IMR-90 (cell line): ENCODE measurements at regions not wholly inside any gene's neighbourhood (a gene's known extent, or its start where the extent isn't known, plus 50 kb on each side); places are given as distances from the start of the nearest gene placed in this dataset.

ENCODE experiments used
- ATAC-seq: fragments of 200-7000 bp; cut with Tn5 transposase; 2 replicates; pipeline ENCODE4 v1.9.1; 2020; ENCODE audit warnings: low read depth, mild to moderate bottlenecking, moderate library complexity
- BruUV-seq: library from RNA; stranded (reverse); fragments of 400-500 nt; replicated peaks from 2 replicates; lab custom pipeline; 2021; lab: Mats Ljungman, UMichigan
- CTCF ChIA-PET: fragments of 300-600 bp; formaldehyde crosslinking; extraction: SDS; loops from one replicate; lab custom pipeline; 2021; ENCODE audit warnings: antibody characterized with exemption; lab: Yijun Ruan, JAX
- POLR2A ChIA-PET: fragments of 300-600 bp; sonication (Branson Sonifier 250); formaldehyde crosslinking; loops from one replicate; lab custom pipeline; 2022; ENCODE audit warnings: antibody characterized with exemption; ENCODE audit not compliant: unreplicated experiment; lab: Charles Lee
- DNase-seq: peaks from one replicate; pipeline ENCODE4 v3.0.0; 2013
- H2AFZ ChIP-seq: replicated peaks from 2 replicates; pipeline ENCODE3; 2013; ENCODE audit warnings: low read length, mild to moderate bottlenecking; ENCODE audit not compliant: poor library complexity
- H2AK5ac ChIP-seq: 2 replicates; pipeline ENCODE4 v1.6.1; 2013; ENCODE audit warnings: low read depth, low read length, inconsistent platforms
- H2AK9ac ChIP-seq: replicated peaks from 2 replicates; pipeline ENCODE3; 2013; ENCODE audit warnings: mild to moderate bottlenecking, low read depth, low read length, moderate library complexity; ENCODE audit not compliant: poor library complexity
- H2BK120ac ChIP-seq: 2 replicates; pipeline ENCODE4 v1.6.1; 2013; ENCODE audit warnings: low read depth, low read length, inconsistent platforms
- H2BK15ac ChIP-seq: 3 replicates; pipeline ENCODE4 v1.6.1; 2013; ENCODE audit warnings: low read depth, low read length, inconsistent platforms
- H2BK20ac ChIP-seq: 2 replicates; pipeline ENCODE4 v1.6.1; 2013; ENCODE audit warnings: low read depth, mild to moderate bottlenecking, inconsistent platforms, low read length, moderate library complexity
- H2BK5ac ChIP-seq: 2 replicates; pipeline ENCODE4 v1.6.1; 2013; ENCODE audit warnings: mild to moderate bottlenecking, low read depth, low read length, inconsistent platforms; ENCODE audit not compliant: poor library complexity, severe bottlenecking
- H3K14ac ChIP-seq: replicated peaks from 2 replicates; pipeline ENCODE4 v1.6.1; 2013; ENCODE audit warnings: low read depth, low read length, inconsistent platforms
- H3K18ac ChIP-seq: 2 replicates; pipeline ENCODE4 v1.6.1; 2013; ENCODE audit warnings: low read depth, low read length, control low read depth
- H3K23ac ChIP-seq: 2 replicates; pipeline ENCODE4 v1.6.1; 2013; ENCODE audit warnings: low read depth, low read length, inconsistent platforms
- H3K27ac ChIP-seq: 2 replicates; pipeline ENCODE4 v1.5.1; 2013; ENCODE audit warnings: mild to moderate bottlenecking, control low read depth, low read length; ENCODE audit not compliant: insufficient read depth
- H3K27me3 ChIP-seq: 2 replicates; pipeline ENCODE4 v1.6.1; 2013; ENCODE audit warnings: low read length; ENCODE audit not compliant: control insufficient read depth, insufficient read depth
- H3K36me3 ChIP-seq: 2 replicates; pipeline ENCODE4 v1.6.1; 2013; ENCODE audit warnings: low read length, mixed read lengths; ENCODE audit not compliant: control insufficient read depth, insufficient read depth
- H3K4ac ChIP-seq: 2 replicates; pipeline ENCODE4 v1.6.1; 2013; ENCODE audit warnings: low read depth, low read length, inconsistent platforms
- H3K4me1 ChIP-seq: 2 replicates; pipeline ENCODE4 v1.6.1; 2013; ENCODE audit warnings: low read length, mixed read lengths; ENCODE audit not compliant: control insufficient read depth, insufficient read depth
- H3K4me2 ChIP-seq: 2 replicates; pipeline ENCODE4 v1.6.1; 2013; ENCODE audit warnings: low read depth, mild to moderate bottlenecking, control low read depth, low read length, moderate library complexity
- H3K4me3 ChIP-seq: 2 replicates; pipeline ENCODE4 v1.5.1; 2013; ENCODE audit warnings: low read depth, mild to moderate bottlenecking, control low read depth, low read length, moderate library complexity; ENCODE audit not compliant: insufficient read depth
- H3K56ac ChIP-seq: 2 replicates; pipeline ENCODE4 v1.6.1; 2013; ENCODE audit warnings: low read length, inconsistent platforms; ENCODE audit not compliant: insufficient read depth; ENCODE audit errors: extremely low read depth
- H3K79me1 ChIP-seq, 2 experiments: 2 replicates each; pipeline ENCODE4 v1.6.1; 2013; ENCODE audit warnings: low read length in 2 of 2, inconsistent platforms in 1 of 2, low read depth in 1 of 2
- H3K9ac ChIP-seq: 2 replicates; pipeline ENCODE4 v1.6.1; 2013; ENCODE audit warnings: low read depth, low read length, control low read depth
- H3K9me1 ChIP-seq: 2 replicates; pipeline ENCODE4 v1.6.1; 2013; ENCODE audit warnings: low read length, inconsistent platforms; ENCODE audit not compliant: insufficient read depth
- H3K9me3 ChIP-seq: 2 replicates; pipeline ENCODE4 v1.6.1; 2013; ENCODE audit warnings: low read length; ENCODE audit not compliant: control insufficient read depth, insufficient read depth
- H4K20me1 ChIP-seq: 2 replicates; pipeline ENCODE4 v1.6.1; 2013; ENCODE audit warnings: low read length, inconsistent platforms; ENCODE audit not compliant: insufficient read depth
- H4K5ac ChIP-seq: 2 replicates; pipeline ENCODE4 v1.6.1; 2013; ENCODE audit warnings: mild to moderate bottlenecking, low read depth, low read length, control low read depth
- H4K8ac ChIP-seq, 2 experiments: 2 replicates each; pipeline ENCODE4 v1.6.1; 2013; ENCODE audit warnings: low read depth in 2 of 2, low read length in 2 of 2, control low read depth in 1 of 2, inconsistent platforms in 1 of 2
- H4K91ac ChIP-seq: 2 replicates; pipeline ENCODE4 v1.6.1; 2013; ENCODE audit warnings: low read depth, low read length, inconsistent platforms; ENCODE audit not compliant: insufficient read depth
- BHLHE40 ChIP-seq: fragments of 150-350 bp; IDR thresholded peaks from 2 replicates; pipeline ENCODE4 v1.6.1; 2016; ENCODE audit warnings: mild to moderate bottlenecking, low read depth, low read length
- CEBPB ChIP-seq: IDR thresholded peaks from 2 replicates; pipeline ENCODE4 v1.6.1; 2012; ENCODE audit warnings: low read depth, low read length, improper control_type of control experiment
- CHD1 ChIP-seq: IDR thresholded peaks from 2 replicates; pipeline ENCODE4 v1.6.1; 2012; ENCODE audit warnings: low read depth, low read length, improper control_type of control experiment
- FOS ChIP-seq: fragments of 150-350 bp; IDR thresholded peaks from 2 replicates; pipeline ENCODE4 v1.6.1; 2016; ENCODE audit warnings: low read depth, low read length
- MAFK ChIP-seq: IDR thresholded peaks from 2 replicates; pipeline ENCODE4 v1.6.1; 2012; ENCODE audit warnings: low read depth, low read length, improper control_type of control experiment
- MAZ ChIP-seq: IDR thresholded peaks from 2 replicates; pipeline ENCODE4 v1.6.1; 2012; ENCODE audit warnings: low read depth, mild to moderate bottlenecking, low read length, improper control_type of control experiment, moderate library complexity, borderline replicate concordance
- MXI1 ChIP-seq: IDR thresholded peaks from 2 replicates; pipeline ENCODE4 v1.6.1; 2012; ENCODE audit warnings: low read depth, mild to moderate bottlenecking, low read length, moderate library complexity, borderline replicate concordance
- NFE2L2 ChIP-seq: fragments of 150-350 bp; IDR thresholded peaks from 2 replicates; pipeline ENCODE4 v1.6.1; 2016; ENCODE audit warnings: low read depth, mild to moderate bottlenecking, low read length
- RAD21 ChIP-seq: IDR thresholded peaks from 2 replicates; pipeline ENCODE4 v1.6.1; 2012; ENCODE audit warnings: low read length, improper control_type of control experiment
- RCOR1 ChIP-seq: IDR thresholded peaks from 2 replicates; pipeline ENCODE4 v1.6.1; 2012; ENCODE audit warnings: mild to moderate bottlenecking, low read length, improper control_type of control experiment; ENCODE audit not compliant: insufficient replicate concordance
- RFX5 ChIP-seq: IDR thresholded peaks from 2 replicates; pipeline ENCODE4 v1.8.0; 2012; ENCODE audit warnings: low read depth, mild to moderate bottlenecking, low read length, moderate library complexity
- SMC3 ChIP-seq: fragments of 150-350 bp; IDR thresholded peaks from 2 replicates; pipeline ENCODE4 v1.6.1; 2016; ENCODE audit warnings: low read depth, mild to moderate bottlenecking, antibody characterized with exemption, low read length, moderate library complexity
- WGBS, 2 experiments: methylation state at CpG; one replicate each; pipeline versions ENCODE4 v1.1.5 to v1.1.7; 2013; ENCODE audit warnings: missing lambda C conversion rate in 2 of 2; ENCODE audit not compliant: insufficient read length in 1 of 2; ENCODE audit errors: extremely low coverage in 2 of 2; 5-methylcytosine and 5-hydroxymethylcytosine counted together
- dilution Hi-C: fragments of 300-500 bp; cut with HindIII; formaldehyde crosslinking; loops from one replicate; pipeline ENCODE4 v1.14.3; 2018; ENCODE audit warnings: low sequenced_read_pairs; ENCODE audit not compliant: unreplicated experiment
- in situ Hi-C: fragments of 300-500 bp; cut with MboI; formaldehyde crosslinking; loops from 3 replicates; pipeline ENCODE4 v1.14.3; 2019; ENCODE audit warnings: low sequenced_read_pairs, inconsistent platforms, mixed read lengths
- intact Hi-C: fragments of 100-400 bp; cut with micrococcal nuclease; formaldehyde crosslinking; loops from 2 replicates; pipeline ENCODE4 v1.10.0; 2022
- TF ChIP-seq, protein P1 (sequence below): conservative IDR thresholded peaks from 2 replicates; pipeline ENCODE4 v1.5.1; 2012; ENCODE audit warnings: mild to moderate bottlenecking, low read depth, low read length, improper control_type of control experiment
- TF ChIP-seq, protein P2 (sequence below): fragments of 150-350 bp; IDR thresholded peaks from 2 replicates; pipeline ENCODE4 v1.6.1; 2016; ENCODE audit warnings: low read depth, mild to moderate bottlenecking, low read length, moderate library complexity, borderline replicate concordance
- TF ChIP-seq, protein P3 (sequence below): fragments of 150-350 bp; IDR thresholded peaks from 2 replicates; pipeline ENCODE4 v1.6.1; 2017; ENCODE audit warnings: mild to moderate bottlenecking, antibody characterized with exemption, low read length, low read depth

DNA sequence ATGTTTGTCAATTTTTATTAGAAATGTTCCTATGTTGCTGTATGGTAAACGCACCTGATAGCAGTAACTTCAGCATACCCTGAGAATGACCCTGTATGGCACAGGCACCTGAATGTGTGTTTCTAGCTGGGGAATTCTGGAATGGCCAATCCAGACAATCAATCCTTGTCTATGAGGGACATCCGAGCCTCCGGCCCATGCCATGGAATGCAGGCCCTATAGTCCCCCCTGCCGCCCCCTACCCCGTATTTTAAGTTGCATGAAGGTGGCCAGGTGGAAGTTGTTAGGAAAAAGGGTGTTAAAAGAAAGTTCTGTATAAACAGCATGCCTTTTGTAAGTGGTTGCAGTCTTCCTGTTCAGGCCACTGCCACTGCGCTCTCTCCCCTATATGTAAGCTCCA lies 595.9 kb downstream of the DSC3 start:
- H3K23ac ChIP-seq, result no peak overlapping the region
- H3K9me3 ChIP-seq, result peaks cover 3% of the 10 kb centered on the region; the same call in 1 of the 2 replicates
- no peaks in the 10 kb centered on the region for H4K20me1 ChIP-seq
- ChIA-PET POLR2A (interaction anchor here (0.6 kb wide), 1 partner anchor 35 kb away, joined by 3 read pairs; no protein-coding TSS in a partner anchor), CTCF (no interaction called here)
- ATAC-seq (no peak), DNase-seq (no peak)
- H3K27ac ChIP-seq, result no peak overlapping the region
- dilution Hi-C loops (no loop called here), in situ Hi-C loops (no loop called here), intact Hi-C loops (no loop called here)
- no peaks in the 10 kb centered on the region for H3K79me1 ChIP-seq
- no peak overlapping the region for H4K91ac ChIP-seq
- H2BK20ac ChIP-seq, result no peak overlapping the region
- no peak for TF ChIP-seq SMC3
- TF ChIP-seq RAD21, result no peak
- no peak for TF ChIP-seq FOS
- no peak for TF ChIP-seq NFE2L2
- TF ChIP-seq BHLHE40, result no peak
- no peak for TF ChIP-seq CHD1
- TF ChIP-seq CEBPB, result no peak
- no peak for TF ChIP-seq MXI1
- TF ChIP-seq, protein P1, sequence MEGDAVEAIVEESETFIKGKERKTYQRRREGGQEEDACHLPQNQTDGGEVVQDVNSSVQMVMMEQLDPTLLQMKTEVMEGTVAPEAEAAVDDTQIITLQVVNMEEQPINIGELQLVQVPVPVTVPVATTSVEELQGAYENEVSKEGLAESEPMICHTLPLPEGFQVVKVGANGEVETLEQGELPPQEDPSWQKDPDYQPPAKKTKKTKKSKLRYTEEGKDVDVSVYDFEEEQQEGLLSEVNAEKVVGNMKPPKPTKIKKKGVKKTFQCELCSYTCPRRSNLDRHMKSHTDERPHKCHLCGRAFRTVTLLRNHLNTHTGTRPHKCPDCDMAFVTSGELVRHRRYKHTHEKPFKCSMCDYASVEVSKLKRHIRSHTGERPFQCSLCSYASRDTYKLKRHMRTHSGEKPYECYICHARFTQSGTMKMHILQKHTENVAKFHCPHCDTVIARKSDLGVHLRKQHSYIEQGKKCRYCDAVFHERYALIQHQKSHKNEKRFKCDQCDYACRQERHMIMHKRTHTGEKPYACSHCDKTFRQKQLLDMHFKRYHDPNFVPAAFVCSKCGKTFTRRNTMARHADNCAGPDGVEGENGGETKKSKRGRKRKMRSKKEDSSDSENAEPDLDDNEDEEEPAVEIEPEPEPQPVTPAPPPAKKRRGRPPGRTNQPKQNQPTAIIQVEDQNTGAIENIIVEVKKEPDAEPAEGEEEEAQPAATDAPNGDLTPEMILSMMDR, result no peak
- TF ChIP-seq MAFK, result no peak
- TF ChIP-seq MAZ, result no peak
- TF ChIP-seq RCOR1, result no peak
- TF ChIP-seq, protein P2, sequence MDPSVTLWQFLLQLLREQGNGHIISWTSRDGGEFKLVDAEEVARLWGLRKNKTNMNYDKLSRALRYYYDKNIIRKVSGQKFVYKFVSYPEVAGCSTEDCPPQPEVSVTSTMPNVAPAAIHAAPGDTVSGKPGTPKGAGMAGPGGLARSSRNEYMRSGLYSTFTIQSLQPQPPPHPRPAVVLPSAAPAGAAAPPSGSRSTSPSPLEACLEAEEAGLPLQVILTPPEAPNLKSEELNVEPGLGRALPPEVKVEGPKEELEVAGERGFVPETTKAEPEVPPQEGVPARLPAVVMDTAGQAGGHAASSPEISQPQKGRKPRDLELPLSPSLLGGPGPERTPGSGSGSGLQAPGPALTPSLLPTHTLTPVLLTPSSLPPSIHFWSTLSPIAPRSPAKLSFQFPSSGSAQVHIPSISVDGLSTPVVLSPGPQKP, result no peak
- no peak for TF ChIP-seq RFX5
- TF ChIP-seq, protein P3, sequence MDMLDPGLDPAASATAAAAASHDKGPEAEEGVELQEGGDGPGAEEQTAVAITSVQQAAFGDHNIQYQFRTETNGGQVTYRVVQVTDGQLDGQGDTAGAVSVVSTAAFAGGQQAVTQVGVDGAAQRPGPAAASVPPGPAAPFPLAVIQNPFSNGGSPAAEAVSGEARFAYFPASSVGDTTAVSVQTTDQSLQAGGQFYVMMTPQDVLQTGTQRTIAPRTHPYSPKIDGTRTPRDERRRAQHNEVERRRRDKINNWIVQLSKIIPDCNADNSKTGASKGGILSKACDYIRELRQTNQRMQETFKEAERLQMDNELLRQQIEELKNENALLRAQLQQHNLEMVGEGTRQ, result no peak
- no peak overlapping the region for H3K18ac ChIP-seq
- no peak overlapping the region for H2BK15ac ChIP-seq
- H3K4ac ChIP-seq, result no peak overlapping the region
- no peak overlapping the region for H4K8ac ChIP-seq
- H2BK5ac ChIP-seq, result no peak overlapping the region
- no peaks in the 10 kb centered on the region for H3K36me3 ChIP-seq
- H3K14ac ChIP-seq, result no peak overlapping the region
- no peak overlapping the region for H3K56ac ChIP-seq
- H4K5ac ChIP-seq, result no peak overlapping the region
- no peak overlapping the region for H2AK9ac ChIP-seq
- BruUV-seq, result no TSS peak
- H3K27me3 ChIP-seq, result no peaks in the 10 kb centered on the region
- H2AFZ ChIP-seq, result no peak overlapping the region
- no CpG with 5 or more reads among the region's 6 CpGs for WGBS, 2 experiments
- H3K4me1 ChIP-seq, result no peaks in the 10 kb centered on the region
- H3K4me3 ChIP-seq, result no peak overlapping the region
- H2AK5ac ChIP-seq, result no peak overlapping the region
- H3K4me2 ChIP-seq, result no peak overlapping the region
- no peak overlapping the region for H3K9ac ChIP-seq
- H2BK120ac ChIP-seq, result no peak overlapping the region
- H3K9me1 ChIP-seq, result no peaks in the 10 kb centered on the region
